HG02588 (cell line): ENCODE measurements at regions not wholly inside any gene's neighbourhood (a gene's known extent, or its start where the extent isn't known, plus 50 kb on each side); places are given as distances from the start of the nearest gene placed in this dataset.
"Not testable (repeated sequence)": the region's sequence is repeated elsewhere in the genome, so short reads cannot be mapped to it uniquely, and the experiment has no call there.

Experiments used
- ATAC-seq: cut with Tn5 transposase; IDR thresholded peaks from one replicate; pipeline ENCODE4 v1.9.1; 2021; ENCODE audit warnings: mild to moderate bottlenecking, moderate library complexity; ENCODE audit not compliant: unreplicated experiment

DNA sequence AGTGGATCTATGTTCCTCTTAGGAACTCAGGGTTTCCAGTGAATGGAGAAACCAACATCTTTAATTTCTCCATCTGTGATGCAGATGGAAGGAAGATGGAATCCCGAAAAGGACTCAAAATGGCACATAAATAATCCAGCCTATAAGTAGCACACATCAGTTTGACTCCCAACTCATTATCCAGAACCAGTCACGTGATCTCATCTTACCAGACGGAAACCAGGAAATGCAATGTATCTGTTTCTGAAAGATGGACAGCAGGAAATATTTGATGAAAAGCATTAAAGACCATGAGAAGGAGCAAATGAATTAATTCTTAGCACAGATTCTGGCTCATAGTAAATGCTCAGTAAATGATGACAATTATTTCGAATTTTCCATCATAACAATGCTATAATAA lies 443.1 kb upstream of the FMR1 start:
- ATAC-seq, result no peak

DNA sequence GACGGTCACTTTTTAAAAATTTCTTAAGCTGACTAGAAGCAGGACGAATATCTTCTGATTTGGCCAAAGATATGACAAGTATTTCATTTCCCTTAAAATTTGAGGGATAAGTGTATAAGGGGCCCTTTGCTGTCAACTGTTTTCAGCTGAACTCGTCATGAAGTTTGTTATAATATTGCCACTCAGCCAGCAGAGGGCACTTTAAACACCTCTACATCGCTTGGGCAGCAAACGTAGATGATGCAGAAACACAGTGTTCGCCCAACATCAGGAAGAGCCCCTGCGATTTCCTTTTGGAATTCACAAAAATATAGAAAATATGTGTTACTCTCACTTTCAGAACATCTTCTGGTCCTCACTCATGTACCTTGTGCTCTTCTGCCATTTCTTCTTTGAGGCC lies 435.7 kb upstream of the FMR1 start:
- ATAC-seq, result no peak

- ATAC-seq, result no peak
Measured at GRCh38 chrX:147478899-147479298, 432.8 kb upstream of the FMR1 start.

DNA sequence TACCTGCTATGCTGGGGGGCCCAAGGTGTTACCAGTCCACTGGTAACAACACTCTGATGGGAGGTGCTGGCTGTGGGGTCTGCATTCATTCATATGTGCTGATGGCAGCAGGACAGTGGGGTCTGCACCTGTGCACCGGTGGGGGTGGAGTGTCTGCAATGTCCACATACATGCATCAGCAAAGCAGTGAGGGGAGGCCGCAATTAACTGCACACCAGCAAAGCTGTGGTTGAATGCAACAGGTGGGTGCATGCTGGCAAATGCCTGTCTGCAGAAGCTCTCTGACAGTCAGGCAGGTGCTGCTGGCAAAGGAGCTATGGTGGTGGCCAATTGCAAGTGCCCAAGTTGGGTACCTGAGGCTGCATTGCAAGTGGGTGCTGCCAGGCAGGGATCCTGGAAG lies 426.5 kb upstream of the FMR1 start:
- ATAC-seq, result no peak

DNA sequence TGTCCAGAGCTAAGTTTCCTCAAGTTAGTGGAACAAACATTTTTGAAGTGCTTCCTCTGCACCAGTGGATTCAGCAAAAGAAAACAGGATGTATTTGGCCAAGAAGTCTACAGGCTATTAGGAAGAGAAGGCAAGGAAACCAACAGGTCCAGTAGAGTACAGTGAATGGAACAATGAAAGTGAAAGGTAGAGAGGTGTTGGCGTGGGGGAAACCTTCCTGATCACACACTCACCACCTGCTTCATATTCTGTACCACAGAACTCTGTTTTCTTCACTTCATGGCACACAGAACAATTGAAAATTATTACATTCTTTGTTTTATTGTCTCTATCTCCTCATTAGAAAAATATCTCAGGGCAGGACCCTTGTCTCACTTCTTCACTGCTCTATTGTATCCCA lies 417.4 kb upstream of the FMR1 start:
- ATAC-seq, result no peak

GRCh38 chrX:147498796-147499195 lies 412.9 kb upstream of the FMR1 start:
- no peak for ATAC-seq

- ATAC-seq, result no peak
Measured at GRCh38 chrX:147522981-147523380, 388.7 kb upstream of the FMR1 start.

DNA sequence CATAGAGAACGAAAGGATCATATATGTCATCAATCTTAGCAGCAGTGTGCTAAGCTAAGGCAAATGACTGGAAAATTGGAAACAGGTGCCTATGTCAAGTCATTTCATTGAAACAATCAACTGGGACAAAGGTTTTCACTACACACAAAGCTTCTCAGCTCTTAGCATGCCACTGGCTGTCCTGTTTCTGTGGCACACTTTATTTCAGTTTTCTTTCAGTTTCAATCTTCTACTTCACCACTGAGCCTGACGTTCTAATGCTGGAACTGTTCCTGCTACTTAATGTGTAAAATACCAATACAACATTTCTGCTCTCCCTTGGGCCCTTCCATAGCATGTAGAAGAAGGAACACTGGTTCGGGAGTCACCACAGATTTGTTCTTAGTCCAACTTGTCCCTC lies 378.3 kb upstream of the FMR1 start:
- no peak for ATAC-seq

GRCh38 chrX:147537172-147537571 lies 374.5 kb upstream of the FMR1 start:
- ATAC-seq, result no peak

GRCh38 chrX:147548023-147548422 lies 363.7 kb upstream of the FMR1 start:
- not testable (repeated sequence) for ATAC-seq

GRCh38 chrX:147550217-147550616 lies 361.5 kb upstream of the FMR1 start:
- no peak for ATAC-seq

DNA sequence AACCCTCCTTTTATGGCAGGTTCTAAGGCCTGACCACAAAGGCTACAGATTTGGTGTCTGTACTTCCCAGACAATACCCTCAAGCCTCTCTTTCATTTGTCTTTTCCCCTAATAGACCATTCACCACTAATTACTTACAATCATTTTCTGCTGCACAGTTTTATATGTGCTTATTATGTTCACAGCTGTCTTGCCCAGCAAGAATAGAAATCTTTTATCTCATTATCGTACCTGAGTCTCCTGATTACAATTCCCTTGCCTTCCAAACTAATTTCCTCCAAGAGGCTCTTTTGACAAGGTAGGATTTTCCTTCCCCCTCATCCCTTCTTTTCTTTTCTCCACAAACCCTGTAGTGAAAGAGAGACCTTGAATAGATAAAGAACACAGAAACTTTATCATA lies 352.5 kb upstream of the FMR1 start:
- no peak for ATAC-seq

DNA sequence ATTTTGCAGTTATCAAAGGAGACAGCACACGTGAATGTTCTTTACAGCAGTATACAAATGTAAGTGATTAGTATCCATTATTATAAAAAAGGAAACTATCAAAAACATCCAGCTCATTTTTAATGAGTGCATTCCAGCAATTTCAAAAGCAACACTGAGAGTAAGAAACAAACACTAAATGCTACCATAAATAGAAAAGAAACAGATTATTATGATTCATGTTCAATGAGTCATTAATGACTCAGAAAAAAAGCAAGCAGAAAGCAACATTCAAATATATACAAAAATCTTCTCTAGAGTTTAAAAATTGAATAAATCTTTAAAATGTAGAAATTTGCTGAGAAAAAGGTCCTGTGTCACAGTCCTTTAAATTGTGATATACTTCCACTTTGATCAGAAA lies 346.5 kb upstream of the FMR1 start:
- no peak for ATAC-seq

GRCh38 chrX:147570483-147570882 lies 341.2 kb upstream of the FMR1 start:
- no peak for ATAC-seq

- ATAC-seq, result no peak
Measured at GRCh38 chrX:147573266-147573665, 338.5 kb upstream of the FMR1 start.

- no peak for ATAC-seq
Measured at GRCh38 chrX:147602176-147602696, 309.5 kb upstream of the FMR1 start.

DNA sequence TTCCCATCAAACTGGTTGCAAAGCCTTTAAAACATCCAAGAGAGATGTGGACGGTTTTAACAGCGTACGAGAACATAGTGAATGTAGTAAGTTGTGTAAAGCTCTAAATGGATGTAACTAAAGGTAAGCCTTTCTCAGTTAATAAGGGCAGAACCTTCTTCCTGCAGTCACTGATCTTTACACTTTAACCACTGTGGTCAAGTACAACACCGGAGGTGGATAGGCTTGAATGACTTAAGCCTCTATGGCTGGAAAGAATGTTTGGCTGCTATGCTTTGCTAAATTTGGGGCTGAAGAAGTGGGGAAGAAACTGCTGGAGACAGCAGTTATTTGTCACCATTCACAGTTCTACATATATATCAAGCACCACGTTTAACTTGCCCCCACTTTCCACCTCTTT lies 285.1 kb upstream of the FMR1 start:
- no peak for ATAC-seq

- no peak for ATAC-seq
Measured at GRCh38 chrX:147635186-147635585, 276.5 kb upstream of the FMR1 start.

DNA sequence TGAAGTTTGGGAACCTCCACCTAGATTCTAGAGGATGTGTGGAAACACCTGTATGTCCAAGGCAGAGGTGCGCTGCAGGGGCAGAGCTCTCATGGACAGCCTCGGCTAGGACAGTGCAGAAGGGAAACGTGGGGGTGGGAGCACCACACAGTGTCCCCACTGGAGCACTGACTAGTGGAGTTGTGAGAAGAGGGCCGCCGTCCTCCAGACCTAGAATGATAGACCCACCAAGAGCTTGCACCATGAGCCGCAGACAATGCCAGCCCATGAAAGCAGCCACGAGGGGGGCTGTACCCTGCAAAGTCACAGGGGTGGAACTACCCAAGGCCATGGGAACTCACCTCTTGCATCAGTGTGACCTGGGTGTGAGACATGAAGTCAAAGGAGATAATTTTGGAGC lies 274.5 kb upstream of the FMR1 start:
- ATAC-seq, result no peak

- ATAC-seq, result no peak
Measured at GRCh38 chrX:147646949-147647723, 264.6 kb upstream of the FMR1 start.

DNA sequence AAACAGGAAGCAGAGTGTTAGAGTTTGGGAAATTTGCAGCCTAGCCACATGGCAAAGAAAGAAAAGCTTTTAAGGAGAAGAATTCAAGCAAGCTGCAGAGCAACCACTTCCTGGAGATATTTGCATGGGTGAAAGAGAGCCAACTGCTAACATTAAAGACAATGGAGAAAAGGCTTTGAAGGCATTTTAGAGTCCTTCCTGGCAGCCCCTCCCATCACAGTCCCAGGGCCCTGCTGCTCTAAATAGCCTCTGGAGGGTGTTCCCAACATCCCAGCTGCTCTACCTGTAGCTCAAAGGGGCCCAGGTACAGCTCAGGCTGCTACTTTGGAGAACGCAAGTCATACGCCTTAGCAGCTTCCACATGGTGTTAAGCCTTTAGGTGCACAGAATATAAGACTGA lies 235.9 kb upstream of the FMR1 start:
- no peak for ATAC-seq

- ATAC-seq, result no peak
Measured at GRCh38 chrX:147679356-147680005, 232.2 kb upstream of the FMR1 start.
